ENCODE measurements at regions not wholly inside any gene's neighbourhood (a gene's known extent, or its start where the extent isn't known, plus 50 kb on each side); places are given as distances from the start of the nearest gene placed in this dataset.

DNA sequence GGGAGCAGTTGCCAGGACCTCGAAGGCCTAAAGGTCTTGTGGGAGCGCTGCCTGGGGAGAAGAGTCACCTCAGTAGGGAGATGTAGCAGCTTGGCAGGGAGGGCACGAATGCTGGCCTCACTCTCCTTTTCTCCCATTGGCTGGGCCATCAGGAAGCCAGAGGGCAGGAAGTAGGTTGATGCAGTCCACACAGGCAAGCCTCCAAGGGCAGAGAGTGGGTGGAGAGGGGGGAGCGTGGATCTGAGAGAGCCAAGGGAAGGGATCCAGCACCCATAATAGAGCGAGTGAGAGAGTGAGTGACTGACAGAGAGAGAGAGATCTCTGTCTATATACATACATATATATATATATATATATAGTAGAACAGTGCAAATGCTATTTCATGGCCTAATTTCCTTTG lies 215.3 kb upstream of the LRFN2 start:
- no peak overlapping the region for H3K4me2 ChIP-seq (ENCODE audit: low read length)
- no peaks in the 10 kb centered on the region for H3K4me1 ChIP-seq (ENCODE audit: insufficient read depth, low read length, severe bottlenecking)
- TF ChIP-seq EZH2 (IDR thresholded peaks at IDR 0.05; ENCODE audit: borderline replicate concordance, low read length) = no peak
- TF ChIP-seq, protein P1, sequence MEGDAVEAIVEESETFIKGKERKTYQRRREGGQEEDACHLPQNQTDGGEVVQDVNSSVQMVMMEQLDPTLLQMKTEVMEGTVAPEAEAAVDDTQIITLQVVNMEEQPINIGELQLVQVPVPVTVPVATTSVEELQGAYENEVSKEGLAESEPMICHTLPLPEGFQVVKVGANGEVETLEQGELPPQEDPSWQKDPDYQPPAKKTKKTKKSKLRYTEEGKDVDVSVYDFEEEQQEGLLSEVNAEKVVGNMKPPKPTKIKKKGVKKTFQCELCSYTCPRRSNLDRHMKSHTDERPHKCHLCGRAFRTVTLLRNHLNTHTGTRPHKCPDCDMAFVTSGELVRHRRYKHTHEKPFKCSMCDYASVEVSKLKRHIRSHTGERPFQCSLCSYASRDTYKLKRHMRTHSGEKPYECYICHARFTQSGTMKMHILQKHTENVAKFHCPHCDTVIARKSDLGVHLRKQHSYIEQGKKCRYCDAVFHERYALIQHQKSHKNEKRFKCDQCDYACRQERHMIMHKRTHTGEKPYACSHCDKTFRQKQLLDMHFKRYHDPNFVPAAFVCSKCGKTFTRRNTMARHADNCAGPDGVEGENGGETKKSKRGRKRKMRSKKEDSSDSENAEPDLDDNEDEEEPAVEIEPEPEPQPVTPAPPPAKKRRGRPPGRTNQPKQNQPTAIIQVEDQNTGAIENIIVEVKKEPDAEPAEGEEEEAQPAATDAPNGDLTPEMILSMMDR (IDR thresholded peaks at IDR 0.05; ENCODE audit: low read length) = no peak
- H3K27ac ChIP-seq (ENCODE audit: low read depth, low read length, poor library complexity, severe bottlenecking) = no peak overlapping the region
- H3K9ac ChIP-seq (ENCODE audit: low read length) = no peak overlapping the region
- H3K27me3 ChIP-seq (ENCODE audit: insufficient read depth, low read length) = no peaks in the 10 kb centered on the region
- no peak overlapping the region for H2AFZ ChIP-seq (ENCODE audit: low read length)
- no peaks in the 10 kb centered on the region for H4K20me1 ChIP-seq (ENCODE audit: insufficient read depth, low read length)
- no peaks in the 10 kb centered on the region for H3K9me2 ChIP-seq (ENCODE audit: low read depth, low read length)
- H3K4me3 ChIP-seq (ENCODE audit: low read depth, low read length, poor library complexity, severe bottlenecking) = no peak overlapping the region
- no peaks in the 10 kb centered on the region for H3K36me3 ChIP-seq (ENCODE audit: insufficient read depth, low read length)
- no peaks in the 10 kb centered on the region for H3K9me3 ChIP-seq (ENCODE audit: low read length)
- H3K79me2 ChIP-seq (ENCODE audit: insufficient read depth, low read length) = no peaks in the 10 kb centered on the region
- no peaks in the 10 kb centered on the region for H3F3A ChIP-seq (ENCODE audit: insufficient read depth, low read length)

DNA sequence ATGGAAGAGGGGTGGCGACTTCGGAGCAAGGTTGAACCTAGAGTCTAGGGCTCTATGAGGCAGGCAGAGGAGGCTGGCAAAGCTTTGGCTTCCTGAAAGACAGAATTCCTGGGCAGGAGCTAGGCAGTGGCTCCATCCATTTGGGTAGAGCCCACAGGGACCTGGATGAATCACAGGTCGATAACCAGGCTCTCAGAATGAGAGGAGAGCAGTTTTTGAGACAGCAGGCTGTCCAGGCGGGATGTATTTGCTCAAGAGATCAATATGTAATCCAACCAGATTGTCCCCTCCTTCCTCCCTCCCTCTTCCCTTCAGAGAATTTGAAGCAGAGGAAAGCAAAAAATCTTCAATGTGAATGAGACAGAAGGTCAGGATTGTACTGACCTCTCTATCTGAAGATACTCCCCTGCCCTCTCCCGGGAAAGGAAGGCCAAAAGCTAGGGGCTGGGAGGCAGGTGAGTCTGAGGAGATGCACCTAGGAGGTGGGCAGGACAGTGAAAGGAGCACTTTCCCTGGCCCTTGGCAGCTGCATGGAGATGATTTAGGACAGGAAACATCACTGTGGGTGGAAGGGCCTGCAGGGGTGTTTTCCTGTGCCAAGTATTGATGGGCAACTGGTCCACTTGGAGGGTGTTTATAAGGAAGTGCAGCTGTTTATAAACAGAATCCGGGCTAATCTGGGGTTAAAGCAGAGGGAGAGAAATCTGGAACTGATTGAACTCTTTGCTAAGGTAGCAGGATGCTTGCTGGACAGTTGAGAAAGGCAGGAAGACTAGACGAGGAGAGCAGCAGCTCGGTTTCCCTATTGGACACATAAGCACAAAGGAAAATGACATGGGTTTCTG lies 212.4 kb upstream of the LRFN2 start:
- Histone ChIP-seq H3K9me3 (ENCODE audit: low read length) (no peaks in the 10 kb centered on the region), H3K27me3 (ENCODE audit: insufficient read depth, low read length) (no peaks in the 10 kb centered on the region), H3K36me3 (ENCODE audit: insufficient read depth, low read length) (no peaks in the 10 kb centered on the region), H2AFZ (ENCODE audit: low read length) (no peak overlapping the region), H3K4me3 (ENCODE audit: low read depth, low read length, poor library complexity, severe bottlenecking) (no peak overlapping the region), H3K79me2 (ENCODE audit: insufficient read depth, low read length) (no peaks in the 10 kb centered on the region), H3K9me2 (ENCODE audit: low read depth, low read length) (no peaks in the 10 kb centered on the region), H3K27ac (ENCODE audit: low read depth, low read length, poor library complexity, severe bottlenecking) (no peak overlapping the region), H3K4me1 (ENCODE audit: insufficient read depth, low read length, severe bottlenecking) (no peaks in the 10 kb centered on the region), H3K4me2 (ENCODE audit: low read length) (no peak overlapping the region), H3K9ac (ENCODE audit: low read length) (no peak overlapping the region), H3F3A (ENCODE audit: insufficient read depth, low read length) (no peaks in the 10 kb centered on the region), H4K20me1 (ENCODE audit: insufficient read depth, low read length) (no peaks in the 10 kb centered on the region)
- no peak for TF ChIP-seq EZH2 (IDR thresholded peaks at IDR 0.05; ENCODE audit: borderline replicate concordance, low read length)
- TF ChIP-seq, protein P1 (IDR thresholded peaks at IDR 0.05; ENCODE audit: low read length) = no peak

DNA sequence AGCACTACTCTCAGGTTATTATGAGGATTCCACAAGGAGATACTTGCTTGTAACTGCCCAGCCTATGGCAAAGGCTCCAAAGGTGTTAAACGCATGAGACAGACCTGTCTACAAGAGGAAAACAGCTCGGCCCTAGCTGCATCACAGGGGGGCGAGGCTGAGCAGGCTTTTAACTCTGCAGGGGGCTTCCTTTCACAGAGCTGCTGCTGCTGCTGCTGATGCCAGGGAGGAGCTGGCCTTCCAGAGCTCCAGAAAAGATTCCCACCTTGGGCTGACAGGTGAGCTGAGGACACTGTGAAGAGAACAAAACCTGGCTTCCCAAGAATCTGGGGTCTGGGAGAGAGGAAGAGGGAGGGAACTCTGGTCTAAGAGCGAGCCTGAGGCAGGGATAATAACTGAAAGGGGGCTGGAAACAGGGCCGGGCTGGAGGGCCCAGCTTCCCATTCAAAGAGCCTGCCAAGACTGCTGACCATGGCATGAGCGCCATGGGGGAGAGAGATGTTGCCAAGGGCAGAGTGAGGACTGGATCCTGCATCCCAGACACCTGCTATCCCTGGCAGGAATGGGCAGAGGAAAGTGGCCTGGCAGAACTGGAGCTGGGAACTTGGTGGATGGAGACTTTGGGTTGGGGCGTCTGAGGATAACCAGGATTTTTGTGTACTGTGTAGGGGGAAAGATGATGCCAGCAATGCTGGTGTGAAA lies 211.1 kb upstream of the LRFN2 start:
- H3K9me2 ChIP-seq (ENCODE audit: low read depth, low read length) = no peaks in the 10 kb centered on the region
- no peaks in the 10 kb centered on the region for H3K27me3 ChIP-seq (ENCODE audit: insufficient read depth, low read length)
- H3K36me3 ChIP-seq (ENCODE audit: insufficient read depth, low read length) = no peaks in the 10 kb centered on the region
- H3K4me1 ChIP-seq (ENCODE audit: insufficient read depth, low read length, severe bottlenecking) = no peaks in the 10 kb centered on the region
- no peaks in the 10 kb centered on the region for H3F3A ChIP-seq (ENCODE audit: insufficient read depth, low read length)
- H3K4me3 ChIP-seq (ENCODE audit: low read depth, low read length, poor library complexity, severe bottlenecking) = no peak overlapping the region
- H3K9me3 ChIP-seq (ENCODE audit: low read length) = no peaks in the 10 kb centered on the region
- TF ChIP-seq, protein P1 (IDR thresholded peaks at IDR 0.05; ENCODE audit: low read length) = no peak
- no peak for TF ChIP-seq EZH2 (IDR thresholded peaks at IDR 0.05; ENCODE audit: borderline replicate concordance, low read length)
- H2AFZ ChIP-seq (ENCODE audit: low read length) = no peak overlapping the region
- H3K9ac ChIP-seq (ENCODE audit: low read length) = no peak overlapping the region
- no peaks in the 10 kb centered on the region for H4K20me1 ChIP-seq (ENCODE audit: insufficient read depth, low read length)
- no peaks in the 10 kb centered on the region for H3K79me2 ChIP-seq (ENCODE audit: insufficient read depth, low read length)
- no peak overlapping the region for H3K4me2 ChIP-seq (ENCODE audit: low read length)
- H3K27ac ChIP-seq (ENCODE audit: low read depth, low read length, poor library complexity, severe bottlenecking) = no peak overlapping the region
